H9 (cell line): ENCODE measurements at regions not wholly inside any gene's neighbourhood (a gene's known extent, or its start where the extent isn't known, plus 50 kb on each side); places are given as distances from the start of the nearest gene placed in this dataset.

ENCODE experiments used
- DNase-seq: peaks from one replicate; pipeline ENCODE4 v3.0.0-alpha.2; 2017
- H2AFZ ChIP-seq: one replicate; pipeline ENCODE4 v1.6.1; 2013; ENCODE audit warnings: mild to moderate bottlenecking, low read length, control low read depth, moderate library complexity
- H2AK5ac ChIP-seq: 2 replicates; pipeline ENCODE4 v1.6.1; 2013; ENCODE audit warnings: low read length, control low read depth, mixed read lengths; ENCODE audit not compliant: insufficient read length
- H2BK120ac ChIP-seq: one replicate; pipeline ENCODE4 v1.6.1; 2013; ENCODE audit warnings: low read depth, mild to moderate bottlenecking, low read length, control low read depth, inconsistent platforms; ENCODE audit not compliant: poor library complexity, severe bottlenecking
- H2BK12ac ChIP-seq: 2 replicates; pipeline ENCODE4 v1.6.1; 2013; ENCODE audit warnings: low read length, control low read depth, mixed read lengths, low read depth; ENCODE audit not compliant: insufficient read length
- H2BK15ac ChIP-seq: 2 replicates; pipeline ENCODE4 v1.6.1; 2013; ENCODE audit warnings: low read depth, low read length, control low read depth
- H2BK20ac ChIP-seq: one replicate; pipeline ENCODE4 v1.6.1; 2013; ENCODE audit warnings: low read depth, mild to moderate bottlenecking, low read length, control low read depth, inconsistent platforms; ENCODE audit not compliant: poor library complexity, severe bottlenecking
- H2BK5ac ChIP-seq: 2 replicates; pipeline ENCODE4 v1.6.1; 2013; ENCODE audit warnings: low read length, control low read depth, mixed read lengths; ENCODE audit not compliant: insufficient read length
- H3K14ac ChIP-seq: 2 replicates; pipeline ENCODE4 v1.6.1; 2013; ENCODE audit warnings: low read length, control low read depth; ENCODE audit not compliant: insufficient read depth
- H3K18ac ChIP-seq: 2 replicates; pipeline ENCODE4 v1.6.1; 2013; ENCODE audit warnings: low read depth, mild to moderate bottlenecking, mixed read lengths, low read length, control low read depth; ENCODE audit not compliant: insufficient read length
- H3K23ac ChIP-seq: 2 replicates; pipeline ENCODE4 v1.6.1; 2013; ENCODE audit warnings: low read length, control low read depth, mixed read lengths, low read depth; ENCODE audit not compliant: insufficient read length
- H3K23me2 ChIP-seq: 2 replicates; pipeline ENCODE4 v1.6.1; 2013; ENCODE audit warnings: low read depth, mild to moderate bottlenecking, mixed read lengths, low read length, control low read depth; ENCODE audit not compliant: insufficient read length, poor library complexity, severe bottlenecking
- H3K27ac ChIP-seq: 2 replicates; pipeline ENCODE4 v1.5.1; 2013; ENCODE audit warnings: low read length, control low read depth, mixed read lengths, low read depth; ENCODE audit not compliant: insufficient read length
- H3K27me3 ChIP-seq: 2 replicates; pipeline ENCODE4 v1.6.1; 2013; ENCODE audit warnings: low read length, control low read depth, inconsistent platforms; ENCODE audit not compliant: insufficient read depth
- H3K4ac ChIP-seq: 2 replicates; pipeline ENCODE4 v1.6.1; 2013; ENCODE audit warnings: low read depth, mild to moderate bottlenecking, control low read depth, inconsistent platforms, low read length, moderate library complexity
- H3K4me1 ChIP-seq: 2 replicates; pipeline ENCODE4 v1.6.1; 2013; ENCODE audit warnings: low read length, control low read depth, inconsistent platforms; ENCODE audit not compliant: insufficient read depth
- H3K4me2 ChIP-seq: 2 replicates; pipeline ENCODE4 v1.6.1; 2013; ENCODE audit warnings: low read length, control low read depth, mixed read lengths; ENCODE audit not compliant: insufficient read length, insufficient read depth
- H3K56ac ChIP-seq: 2 replicates; pipeline ENCODE4 v1.6.1; 2013; ENCODE audit warnings: low read depth, mild to moderate bottlenecking, mixed read lengths, low read length, control low read depth; ENCODE audit not compliant: insufficient read length
- H3K79me1 ChIP-seq: 2 replicates; pipeline ENCODE4 v1.6.1; 2013; ENCODE audit warnings: low read depth, mild to moderate bottlenecking, moderate library complexity, low read length, control low read depth, inconsistent platforms; ENCODE audit not compliant: insufficient read depth, poor library complexity, severe bottlenecking
- H3K79me2 ChIP-seq: 2 replicates; pipeline ENCODE4 v1.6.1; 2013; ENCODE audit warnings: low read length, control low read depth, inconsistent platforms; ENCODE audit not compliant: insufficient read depth
- H3K9ac ChIP-seq: 2 replicates; pipeline ENCODE4 v1.6.1; 2013; ENCODE audit warnings: low read length, control low read depth, mixed read lengths; ENCODE audit not compliant: insufficient read length; ENCODE audit errors: extremely low read depth
- H3K9me3 ChIP-seq: one replicate; pipeline ENCODE4 v1.6.1; 2013; ENCODE audit warnings: low read depth, low read length, inconsistent platforms; ENCODE audit not compliant: control insufficient read depth
- H3T11ph ChIP-seq: one replicate; pipeline ENCODE4 v1.6.1; 2013; ENCODE audit warnings: mild to moderate bottlenecking, low read length, control low read depth, inconsistent platforms
- H4K20me1 ChIP-seq: one replicate; pipeline ENCODE4 v1.6.1; 2013; ENCODE audit not compliant: control insufficient read depth, insufficient read length, insufficient read depth
- H4K5ac ChIP-seq: 2 replicates; pipeline ENCODE4 v1.6.1; 2013; ENCODE audit warnings: low read depth, mild to moderate bottlenecking, mixed read lengths, low read length, control low read depth; ENCODE audit not compliant: insufficient read length
- H4K8ac ChIP-seq: replicated peaks from 2 replicates; pipeline ENCODE4 v1.6.1; 2013; ENCODE audit warnings: low read length, control low read depth, mixed read lengths, low read depth; ENCODE audit not compliant: insufficient read length
- H4K91ac ChIP-seq: 2 replicates; pipeline ENCODE4 v1.6.1; 2013; ENCODE audit warnings: low read depth, mild to moderate bottlenecking, moderate library complexity, mixed read lengths, low read length, control low read depth; ENCODE audit not compliant: insufficient read length
- H3K27ac Mint-ChIP-seq, 3 experiments: 2 replicates in 2 of 3; 3 replicates in 1 of 3; pipeline ENCODE4 v1.8.0; 2020 to 2021; ENCODE audit warnings: mixed read lengths in 3 of 3, mild to moderate bottlenecking in 1 of 3, moderate library complexity in 1 of 3
- H3K27me3 Mint-ChIP-seq: 2 replicates; pipeline ENCODE4 v1.8.0; 2021; ENCODE audit warnings: low read depth, mild to moderate bottlenecking, moderate library complexity, mixed read lengths
- H3K36me3 Mint-ChIP-seq, 3 experiments: 2 replicates in 2 of 3; 3 replicates in 1 of 3; pipeline ENCODE4 v1.8.0; 2020 to 2021; ENCODE audit warnings: low read depth in 3 of 3, mixed read lengths in 3 of 3; ENCODE audit not compliant: insufficient read depth in 1 of 3
- H3K4me1 Mint-ChIP-seq, 2 experiments: 2 replicates each; pipeline ENCODE4 v1.8.0; 2020; ENCODE audit warnings: mixed read lengths in 2 of 2
- H3K4me3 Mint-ChIP-seq, 2 experiments: 2 replicates in 1 of 2; 3 replicates in 1 of 2; pipeline ENCODE4 v1.8.0; 2020 to 2021; ENCODE audit warnings: mild to moderate bottlenecking in 2 of 2, mixed read lengths in 2 of 2, moderate library complexity in 1 of 2
- H3K9me3 Mint-ChIP-seq, 2 experiments: 2 replicates in 1 of 2; 3 replicates in 1 of 2; pipeline ENCODE4 v1.8.0; 2020; ENCODE audit warnings: mild to moderate bottlenecking in 2 of 2, mixed read lengths in 2 of 2, moderate library complexity in 1 of 2
- CTCF ChIP-seq: fragments of 200-600 bp; sonication (generic); conservative IDR thresholded peaks from 3 replicates; pipeline ENCODE4 v1.8.0; 2021; ENCODE audit warnings: antibody characterized with exemption, mild to moderate bottlenecking
- WGBS: extraction: QIAGEN DNeasy Blood & Tissue Kit; methylation state at CpG from one replicate; pipeline ENCODE4 v1.1.7; 2013; ENCODE audit warnings: missing lambda C conversion rate, low lambda C conversion rate, mixed read lengths; ENCODE audit not compliant: insufficient read length; ENCODE audit errors: extremely low coverage; 5-methylcytosine and 5-hydroxymethylcytosine counted together

- Histone ChIP-seq H3T11ph (no peak overlapping the region), H3K9me3 (no peaks in the 10 kb centered on the region), H3K4ac (no peak overlapping the region), H3K4me1 (no peaks in the 10 kb centered on the region), H2BK20ac (no peak overlapping the region), H2BK15ac (no peak overlapping the region), H3K23ac (no peak overlapping the region), H2BK5ac (no peak overlapping the region), H3K14ac (no peak overlapping the region), H3K27me3 (no peaks in the 10 kb centered on the region), H2AFZ (no peak overlapping the region), H3K56ac (no peak overlapping the region), H3K23me2 (no peaks in the 10 kb centered on the region), H3K79me1 (no peaks in the 10 kb centered on the region), H4K91ac (no peak overlapping the region), H3K9ac (no peak overlapping the region), H4K20me1 (no peaks in the 10 kb centered on the region), H2BK120ac (no peak overlapping the region), H4K5ac (no peak overlapping the region), H4K8ac (no peak overlapping the region), H3K27ac (no peak overlapping the region), H2BK12ac (no peak overlapping the region), H3K79me2 (no peaks in the 10 kb centered on the region), H3K18ac (no peak overlapping the region), H3K4me2 (no peak overlapping the region), H2AK5ac (no peak overlapping the region)
- Mint-ChIP-seq H3K27me3 (peaks cover 2% of the 10 kb centered on the region; the same call in 1 of the 2 replicates), H3K4me1 (peaks cover 4 to 6% of the 10 kb centered on the region in 2 experiments; a peak in 3 of 4 replicates), H3K36me3 (peaks cover 0 to 7% (median 5%) of the 10 kb centered on the region in 3 experiments; a peak in 4 of 7 replicates), H3K27ac (no peak overlapping the region), H3K9me3 (no peaks in the 10 kb centered on the region; a peak in 2 of 5 replicates), H3K4me3 (no peak overlapping the region)
- no peak for TF ChIP-seq CTCF
- DNase-seq, result no peak
- WGBS, result no CpG with 5 or more reads among the region's 2 CpGs
These were observed 250.0 kb downstream of the PHLDA1 start for GRCh38 chr12:75781532-75782046.
